ENCODE measurements at regions not wholly inside any gene's neighbourhood (a gene's known extent, or its start where the extent isn't known, plus 50 kb on each side); places are given as distances from the start of the nearest gene placed in this dataset.
"Not testable (repeated sequence)": the region's sequence is repeated elsewhere in the genome, so short reads cannot be mapped to it uniquely, and the experiment has no call there.

GRCh38 chr15:69748131-69748530, 295.5 kb downstream of the RPLP1 start:
- no peak for DNase-seq

GRCh38 chr15:69748576-69749185, 296.1 kb downstream of the RPLP1 start:
- DNase-seq: no peak

- DNase-seq: no peak
These were observed 296.7 kb downstream of the RPLP1 start for GRCh38 chr15:69749274-69749673.

GRCh38 chr15:69749797-69750196, 297.2 kb downstream of the RPLP1 start:
- no peak for DNase-seq

GRCh38 chr15:69750253-69750652, 297.6 kb downstream of the RPLP1 start:
- DNase-seq: no peak

- DNase-seq: no peak
These were observed 298.5 kb downstream of the RPLP1 start for GRCh38 chr15:69751147-69751546.

GRCh38 chr15:69751566-69751965, 298.9 kb downstream of the RPLP1 start:
- no peak for DNase-seq

GRCh38 chr15:69753867-69754266, 301.2 kb downstream of the RPLP1 start:
- DNase-seq: no peak

- no peak for DNase-seq
These were observed 301.7 kb downstream of the RPLP1 start for GRCh38 chr15:69754313-69754712.

- no peak for DNase-seq
These were observed 303.1 kb downstream of the RPLP1 start for GRCh38 chr15:69755551-69756310.

GRCh38 chr15:69756440-69756839, 303.8 kb downstream of the RPLP1 start:
- DNase-seq: no peak

- DNase-seq: no peak
These were observed 304.6 kb downstream of the RPLP1 start for GRCh38 chr15:69757186-69757585.

- no peak for DNase-seq
These were observed 305.7 kb downstream of the RPLP1 start for GRCh38 chr15:69758291-69758771.

- DNase-seq: no peak
These were observed 306.5 kb downstream of the RPLP1 start for GRCh38 chr15:69758810-69759790.

- no peak for DNase-seq
These were observed 307.7 kb downstream of the RPLP1 start for GRCh38 chr15:69760258-69760845.

- DNase-seq: no peak
These were observed 308.4 kb downstream of the RPLP1 start for GRCh38 chr15:69760890-69761568.

- DNase-seq: peak in 1 of 2 experiments; percentile 26
These were observed 309.9 kb downstream of the RPLP1 start for GRCh38 chr15:69762373-69763148.

GRCh38 chr15:69763831-69764230, 311.2 kb downstream of the RPLP1 start:
- no peak for DNase-seq

GRCh38 chr15:69766156-69766555, 313.5 kb downstream of the RPLP1 start:
- no peak for DNase-seq

- DNase-seq: no peak
These were observed 314.6 kb downstream of the RPLP1 start for GRCh38 chr15:69767191-69767590.

GRCh38 chr15:69769336-69769735, 316.7 kb downstream of the RPLP1 start:
- DNase-seq: not testable (repeated sequence)

All from NCI-H1930 (cell line).